Adrenal gland (tissue), 5 donors: ENCODE measurements at regions not wholly inside any gene's neighbourhood (a gene's known extent, or its start where the extent isn't known, plus 50 kb on each side); places are given as distances from the start of the nearest gene placed in this dataset.

Experiments used
- CTCF ChIP-seq, 6 experiments: fragments of 450-650 bp in 4 of 6; fragments of 200-600 bp in 2 of 6; sonication (generic) in 1 of 6; IDR thresholded peaks; 1 replicate in 5 of 6; 2 replicates in 1 of 6; pipeline versions ENCODE4 v1.5.1 to v1.8.0; 2016 to 2021; ENCODE audit warnings: antibody characterized with exemption in 6 of 6, mild to moderate bottlenecking in 2 of 6, moderate library complexity in 1 of 6
- POLR2A ChIP-seq, 2 donors: fragments of 450-650 bp; IDR thresholded peaks; one replicate each; pipeline ENCODE4 v1.6.1; 2017; ENCODE audit warnings: antibody characterized with exemption in 2 of 2, mild to moderate bottlenecking in 2 of 2, moderate library complexity in 1 of 2
- donor health status: DM: no; HTN: no; CAD: no.

- TF ChIP-seq CTCF (IDR thresholded peaks at IDR 0.05) = no peak
- no peak for TF ChIP-seq POLR2A (IDR thresholded peaks at IDR 0.05)
Measured at GRCh38 chr7:156456503-156457115, 184.0 kb upstream of the RNF32 start.
